HepG2 (cell line): ENCODE measurements at regions not wholly inside any gene's neighbourhood (a gene's known extent, or its start where the extent isn't known, plus 50 kb on each side); places are given as distances from the start of the nearest gene placed in this dataset.

Source experiments
- AGO1 ChIP-seq: fragments of 200-400 bp; formaldehyde crosslinking; IDR thresholded peaks from 2 replicates; pipeline ENCODE4 v1.6.1; 2017; ENCODE audit warnings: mild to moderate bottlenecking, low read depth, low read length, moderate library complexity; ENCODE audit not compliant: poor library complexity, severe bottlenecking
- CEBPB ChIP-seq: IDR thresholded peaks from 2 replicates; pipeline ENCODE4 v1.6.1; 2011; ENCODE audit warnings: low read depth, low read length, improper control_type of control experiment, borderline replicate concordance
- KLF6 ChIP-seq: IDR thresholded peaks from 2 replicates; pipeline ENCODE4 v1.8.0; 2016; ENCODE audit warnings: missing biosample characterization, missing genetic modification reagents
- MED8 ChIP-seq: sonication (generic); formaldehyde crosslinking; IDR thresholded peaks from 2 replicates; pipeline ENCODE4 v1.8.1; 2023; ENCODE audit warnings: mild to moderate bottlenecking, missing genetic modification reagents; ENCODE audit not compliant: insufficient replicate concordance
- NR2F2 ChIP-seq: IDR thresholded peaks from 2 replicates; pipeline ENCODE4 v1.6.1; 2012; ENCODE audit warnings: low read depth, inconsistent platforms, borderline replicate concordance
- RBM39 ChIP-seq: fragments of 200-400 bp; formaldehyde crosslinking; IDR thresholded peaks from one replicate; pipeline ENCODE4 v1.6.1; 2018; ENCODE audit warnings: antibody characterized with exemption, mild to moderate bottlenecking, low read depth, low read length; ENCODE audit not compliant: poor library complexity, severe bottlenecking
- SIN3A ChIP-seq: IDR thresholded peaks from 2 replicates; pipeline ENCODE4 v1.6.1; 2011; ENCODE audit warnings: low read depth, mild to moderate bottlenecking, control low read depth, low read length, borderline replicate concordance
- SOX5 ChIP-seq: IDR thresholded peaks from 2 replicates; pipeline ENCODE4 v1.6.1; 2016; ENCODE audit warnings: borderline replicate concordance
- SOX6 ChIP-seq, 2 experiments: fragments of 450-650 bp in 1 of 2; sonication (generic) in 1 of 2; formaldehyde crosslinking in 1 of 2; IDR thresholded peaks; 2 replicates each; pipeline versions ENCODE4 v1.4.0 to v1.6.1; 2017 to 2020; ENCODE audit warnings: antibody characterized with exemption in 1 of 2, mild to moderate bottlenecking in 1 of 2, missing genetic modification reagents in 1 of 2
- TCF7L2 ChIP-seq: IDR thresholded peaks from 2 replicates; pipeline ENCODE4 v1.6.1; 2011; ENCODE audit warnings: mild to moderate bottlenecking, low read depth, low read length, moderate library complexity
- ZFP41 ChIP-seq: sonication (generic); formaldehyde crosslinking; IDR thresholded peaks from 2 replicates; pipeline ENCODE4 v1.4.0; 2020; ENCODE audit warnings: mild to moderate bottlenecking, missing genetic modification reagents, borderline replicate concordance
- ZFX ChIP-seq: sonication (generic); formaldehyde crosslinking; IDR thresholded peaks from 2 replicates; pipeline ENCODE4 v1.4.0; 2020; ENCODE audit warnings: mild to moderate bottlenecking, low read depth, missing genetic modification reagents, moderate library complexity
- ZNF326 ChIP-seq: sonication (generic); formaldehyde crosslinking; IDR thresholded peaks from 2 replicates; pipeline ENCODE4 v1.4.0; 2020; ENCODE audit warnings: missing genetic modification reagents, borderline replicate concordance
- ZNF496 ChIP-seq: sonication (generic); formaldehyde crosslinking; IDR thresholded peaks from 2 replicates; pipeline ENCODE4 v1.8.1; 2023; ENCODE audit warnings: mild to moderate bottlenecking, moderate library complexity, missing genetic modification reagents; ENCODE audit not compliant: insufficient replicate concordance
- TF ChIP-seq, protein P1 (sequence below): sonication (generic); formaldehyde crosslinking; IDR thresholded peaks from 2 replicates; pipeline ENCODE4 v1.4.0; 2020; ENCODE audit warnings: mild to moderate bottlenecking, missing genetic modification reagents
- TF ChIP-seq, protein P2 (sequence below): sonication (generic); formaldehyde crosslinking; IDR thresholded peaks from 2 replicates; pipeline ENCODE4 v1.5.0; 2020; ENCODE audit warnings: missing genetic modification reagents
- TF ChIP-seq, protein P3 (sequence below): sonication (generic); formaldehyde crosslinking; IDR thresholded peaks from 2 replicates; pipeline ENCODE4 v1.4.0; 2020; ENCODE audit warnings: missing genetic modification reagents
- TF ChIP-seq, protein P4 (sequence below): sonication (generic); formaldehyde crosslinking; IDR thresholded peaks from 2 replicates; pipeline ENCODE4 v1.8.0; 2022; ENCODE audit warnings: low read depth, missing genetic modification reagents
- TF ChIP-seq, protein P5 (sequence below): IDR thresholded peaks from 2 replicates; pipeline ENCODE4 v1.6.1; 2016; ENCODE audit warnings: low read depth
- TF ChIP-seq, protein P6 (sequence below): sonication (generic); formaldehyde crosslinking; IDR thresholded peaks from 2 replicates; pipeline ENCODE4 v1.8.0; 2022; ENCODE audit warnings: missing genetic modification reagents, mild to moderate bottlenecking, borderline replicate concordance

DNA sequence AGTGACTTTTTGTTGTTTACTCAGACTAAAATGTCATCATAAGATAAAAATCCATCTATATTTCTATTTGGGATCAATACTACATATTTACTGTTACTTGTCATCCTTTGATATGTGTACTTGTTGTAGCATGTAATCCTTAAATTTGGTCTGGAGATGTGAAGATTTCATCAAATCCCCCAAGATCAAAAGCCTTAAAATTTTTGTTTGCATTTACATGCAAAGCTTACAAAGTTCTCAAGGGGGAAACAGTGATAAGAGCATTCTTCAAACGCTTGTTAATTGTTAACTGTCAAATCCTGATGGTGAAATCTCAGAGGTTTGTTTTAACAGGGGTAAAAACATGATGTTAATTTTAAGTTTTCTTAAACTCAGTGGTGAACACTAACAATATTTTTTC, 84.9 kb upstream of the SKAP2 start (continued):
- TF ChIP-seq ZNF496 (no peak), ZNF326 (CRISPR knock-in tag) (no peak), ZFP41 (no peak), ZFX (CRISPR knock-in tag) (no peak), NR2F2 (peak; percentile 73), TCF7L2 (peak; percentile 95), CEBPB (no peak), KLF6 (CRISPR knock-in tag) (no peak), SOX5 (CRISPR knock-in tag) (peak; percentile 70; the same call in 1 of the 2 replicates), SOX6 (IDR thresholded peaks at IDR 0.05) (no peak), SOX6 (CRISPR knock-in tag; IDR thresholded peaks at IDR 0.05) (peak; percentile 74; the same call in 1 of the 2 replicates), SIN3A (no peak), RBM39 (no peak), AGO1 (no peak), MED8 (CRISPR knock-in tag) (no peak)
- TF ChIP-seq, protein P1, sequence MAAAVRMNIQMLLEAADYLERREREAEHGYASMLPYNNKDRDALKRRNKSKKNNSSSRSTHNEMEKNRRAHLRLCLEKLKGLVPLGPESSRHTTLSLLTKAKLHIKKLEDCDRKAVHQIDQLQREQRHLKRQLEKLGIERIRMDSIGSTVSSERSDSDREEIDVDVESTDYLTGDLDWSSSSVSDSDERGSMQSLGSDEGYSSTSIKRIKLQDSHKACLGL (CRISPR knock-in tag): no peak
- TF ChIP-seq, protein P2, sequence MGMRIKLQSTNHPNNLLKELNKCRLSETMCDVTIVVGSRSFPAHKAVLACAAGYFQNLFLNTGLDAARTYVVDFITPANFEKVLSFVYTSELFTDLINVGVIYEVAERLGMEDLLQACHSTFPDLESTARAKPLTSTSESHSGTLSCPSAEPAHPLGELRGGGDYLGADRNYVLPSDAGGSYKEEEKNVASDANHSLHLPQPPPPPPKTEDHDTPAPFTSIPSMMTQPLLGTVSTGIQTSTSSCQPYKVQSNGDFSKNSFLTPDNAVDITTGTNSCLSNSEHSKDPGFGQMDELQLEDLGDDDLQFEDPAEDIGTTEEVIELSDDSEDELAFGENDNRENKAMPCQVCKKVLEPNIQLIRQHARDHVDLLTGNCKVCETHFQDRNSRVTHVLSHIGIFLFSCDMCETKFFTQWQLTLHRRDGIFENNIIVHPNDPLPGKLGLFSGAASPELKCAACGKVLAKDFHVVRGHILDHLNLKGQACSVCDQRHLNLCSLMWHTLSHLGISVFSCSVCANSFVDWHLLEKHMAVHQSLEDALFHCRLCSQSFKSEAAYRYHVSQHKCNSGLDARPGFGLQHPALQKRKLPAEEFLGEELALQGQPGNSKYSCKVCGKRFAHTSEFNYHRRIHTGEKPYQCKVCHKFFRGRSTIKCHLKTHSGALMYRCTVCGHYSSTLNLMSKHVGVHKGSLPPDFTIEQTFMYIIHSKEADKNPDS (CRISPR knock-in tag): no peak
- TF ChIP-seq, protein P3, sequence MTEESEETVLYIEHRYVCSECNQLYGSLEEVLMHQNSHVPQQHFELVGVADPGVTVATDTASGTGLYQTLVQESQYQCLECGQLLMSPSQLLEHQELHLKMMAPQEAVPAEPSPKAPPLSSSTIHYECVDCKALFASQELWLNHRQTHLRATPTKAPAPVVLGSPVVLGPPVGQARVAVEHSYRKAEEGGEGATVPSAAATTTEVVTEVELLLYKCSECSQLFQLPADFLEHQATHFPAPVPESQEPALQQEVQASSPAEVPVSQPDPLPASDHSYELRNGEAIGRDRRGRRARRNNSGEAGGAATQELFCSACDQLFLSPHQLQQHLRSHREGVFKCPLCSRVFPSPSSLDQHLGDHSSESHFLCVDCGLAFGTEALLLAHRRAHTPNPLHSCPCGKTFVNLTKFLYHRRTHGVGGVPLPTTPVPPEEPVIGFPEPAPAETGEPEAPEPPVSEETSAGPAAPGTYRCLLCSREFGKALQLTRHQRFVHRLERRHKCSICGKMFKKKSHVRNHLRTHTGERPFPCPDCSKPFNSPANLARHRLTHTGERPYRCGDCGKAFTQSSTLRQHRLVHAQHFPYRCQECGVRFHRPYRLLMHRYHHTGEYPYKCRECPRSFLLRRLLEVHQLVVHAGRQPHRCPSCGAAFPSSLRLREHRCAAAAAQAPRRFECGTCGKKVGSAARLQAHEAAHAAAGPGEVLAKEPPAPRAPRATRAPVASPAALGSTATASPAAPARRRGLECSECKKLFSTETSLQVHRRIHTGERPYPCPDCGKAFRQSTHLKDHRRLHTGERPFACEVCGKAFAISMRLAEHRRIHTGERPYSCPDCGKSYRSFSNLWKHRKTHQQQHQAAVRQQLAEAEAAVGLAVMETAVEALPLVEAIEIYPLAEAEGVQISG (CRISPR knock-in tag): no peak
- TF ChIP-seq, protein P4, sequence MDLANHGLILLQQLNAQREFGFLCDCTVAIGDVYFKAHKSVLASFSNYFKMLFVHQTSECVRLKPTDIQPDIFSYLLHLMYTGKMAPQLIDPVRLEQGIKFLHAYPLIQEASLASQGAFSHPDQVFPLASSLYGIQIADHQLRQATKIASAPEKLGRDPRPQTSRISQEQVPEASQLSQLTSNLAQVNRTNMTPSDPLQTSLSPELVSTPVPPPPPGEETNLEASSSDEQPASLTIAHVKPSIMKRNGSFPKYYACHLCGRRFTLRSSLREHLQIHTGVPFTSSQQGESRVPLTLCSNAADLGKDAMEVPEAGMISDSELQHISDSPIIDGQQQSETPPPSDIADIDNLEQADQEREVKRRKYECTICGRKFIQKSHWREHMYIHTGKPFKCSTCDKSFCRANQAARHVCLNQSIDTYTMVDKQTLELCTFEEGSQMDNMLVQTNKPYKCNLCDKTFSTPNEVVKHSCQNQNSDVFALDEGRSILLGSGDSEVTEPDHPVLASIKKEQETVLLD (CRISPR knock-in tag): no peak
- TF ChIP-seq, protein P5, sequence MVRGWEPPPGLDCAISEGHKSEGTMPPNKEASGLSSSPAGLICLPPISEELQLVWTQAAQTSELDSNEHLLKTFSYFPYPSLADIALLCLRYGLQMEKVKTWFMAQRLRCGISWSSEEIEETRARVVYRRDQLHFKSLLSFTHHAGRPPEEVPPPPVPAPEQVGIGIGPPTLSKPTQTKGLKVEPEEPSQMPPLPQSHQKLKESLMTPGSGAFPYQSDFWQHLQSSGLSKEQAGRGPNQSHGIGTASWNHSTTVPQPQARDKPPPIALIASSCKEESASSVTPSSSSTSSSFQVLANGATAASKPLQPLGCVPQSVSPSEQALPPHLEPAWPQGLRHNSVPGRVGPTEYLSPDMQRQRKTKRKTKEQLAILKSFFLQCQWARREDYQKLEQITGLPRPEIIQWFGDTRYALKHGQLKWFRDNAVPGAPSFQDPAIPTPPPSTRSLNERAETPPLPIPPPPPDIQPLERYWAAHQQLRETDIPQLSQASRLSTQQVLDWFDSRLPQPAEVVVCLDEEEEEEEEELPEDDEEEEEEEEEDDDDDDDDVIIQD (CRISPR knock-in tag): no peak
- TF ChIP-seq, protein P6, sequence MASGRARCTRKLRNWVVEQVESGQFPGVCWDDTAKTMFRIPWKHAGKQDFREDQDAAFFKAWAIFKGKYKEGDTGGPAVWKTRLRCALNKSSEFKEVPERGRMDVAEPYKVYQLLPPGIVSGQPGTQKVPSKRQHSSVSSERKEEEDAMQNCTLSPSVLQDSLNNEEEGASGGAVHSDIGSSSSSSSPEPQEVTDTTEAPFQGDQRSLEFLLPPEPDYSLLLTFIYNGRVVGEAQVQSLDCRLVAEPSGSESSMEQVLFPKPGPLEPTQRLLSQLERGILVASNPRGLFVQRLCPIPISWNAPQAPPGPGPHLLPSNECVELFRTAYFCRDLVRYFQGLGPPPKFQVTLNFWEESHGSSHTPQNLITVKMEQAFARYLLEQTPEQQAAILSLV (CRISPR knock-in tag): no peak
